Spinal cord (tissue), 9 donors: ENCODE measurements at regions not wholly inside any gene's neighbourhood (a gene's known extent, or its start where the extent isn't known, plus 50 kb on each side); places are given as distances from the start of the nearest gene placed in this dataset.
A peak's percentile ranks its signal among the peaks of the same experiment; 100 is the strongest.

Source experiments
- DNase-seq, 6 donors: peaks; one replicate each; pipeline versions ENCODE4 v3.0.0 to v3.0.0-alpha.2; 2013 to 2015; ENCODE audit warnings: low spot score in 6 of 6, low read depth in 4 of 6
- H3K27ac ChIP-seq: one replicate; pipeline ENCODE4 v1.5.1; 2013; ENCODE audit warnings: low read depth, low read length, control low read depth
- H3K27me3 ChIP-seq: one replicate; pipeline ENCODE4 v1.6.1; 2013; ENCODE audit warnings: low read length; ENCODE audit not compliant: control insufficient read depth, insufficient read depth
- H3K36me3 ChIP-seq: one replicate; pipeline ENCODE4 v1.6.1; 2013; ENCODE audit warnings: low read length; ENCODE audit not compliant: control insufficient read depth, insufficient read depth
- H3K4me1 ChIP-seq: one replicate; pipeline ENCODE4 v1.6.1; 2013; ENCODE audit warnings: low read length; ENCODE audit not compliant: control insufficient read depth, insufficient read depth
- H3K4me3 ChIP-seq: one replicate; pipeline ENCODE4 v1.5.1; 2013; ENCODE audit warnings: low read depth, low read length, control low read depth
- H3K9me3 ChIP-seq: one replicate; pipeline ENCODE4 v1.6.1; 2013; ENCODE audit warnings: low read length; ENCODE audit not compliant: control insufficient read depth, insufficient read depth
- WGBS: methylation state at CpG from one replicate; pipeline ENCODE4 v1.1.5; 2013; ENCODE audit warnings: missing lambda C conversion rate; ENCODE audit not compliant: insufficient coverage; 5-methylcytosine and 5-hydroxymethylcytosine counted together
- donor health status: healthy.

GRCh38 chr4:183763990-183764754 is 105.1 kb downstream of the TRAPPC11 start:
- Histone ChIP-seq H3K36me3 (no peaks in the 10 kb centered on the region), H3K4me3 (no peak overlapping the region), H3K4me1 (peaks cover 11% of the 10 kb centered on the region), H3K9me3 (no peaks in the 10 kb centered on the region), H3K27ac (no peak overlapping the region), H3K27me3 (no peaks in the 10 kb centered on the region)
- DNase-seq, result no peak
- WGBS, result 90% methylated on average over 10 of the region's 11 CpGs

- Histone ChIP-seq H3K9me3 (no peaks in the 10 kb centered on the region), H3K4me1 (peaks cover 11% of the 10 kb centered on the region), H3K27ac (peak overlapping the region; percentile 17), H3K4me3 (no peak overlapping the region), H3K27me3 (no peaks in the 10 kb centered on the region), H3K36me3 (no peaks in the 10 kb centered on the region)
- peak in 3 of 6 donors; percentile 7 to 63 (median 62) for DNase-seq
- WGBS, result 35% methylated on average over 17 of the region's 18 CpGs
Observed at GRCh38 chr4:183765251-183765911, 106.3 kb downstream of the TRAPPC11 start.

- H3K27ac ChIP-seq, result no peak overlapping the region
- no peaks in the 10 kb centered on the region for H3K27me3 ChIP-seq
- H3K36me3 ChIP-seq, result no peaks in the 10 kb centered on the region
- no peaks in the 10 kb centered on the region for H3K9me3 ChIP-seq
- peaks cover 11% of the 10 kb centered on the region for H3K4me1 ChIP-seq
- no peak for DNase-seq
- no peak overlapping the region for H3K4me3 ChIP-seq
- 88% methylated on average over 12 of the region's 12 CpGs for WGBS
Observed at GRCh38 chr4:183766140-183766539, 107.0 kb downstream of the TRAPPC11 start.

- 91% methylated on average over 5 of the region's 7 CpGs for WGBS
Observed at GRCh38 chr4:183770906-183771305, 111.8 kb downstream of the TRAPPC11 start.

GRCh38 chr4:183772361-183772760 is 113.3 kb downstream of the TRAPPC11 start:
- Histone ChIP-seq H3K4me1 (peaks cover 3% of the 10 kb centered on the region), H3K4me3 (no peak overlapping the region), H3K36me3 (no peaks in the 10 kb centered on the region), H3K27me3 (no peaks in the 10 kb centered on the region), H3K9me3 (peaks cover 2% of the 10 kb centered on the region), H3K27ac (no peak overlapping the region)
- WGBS, result no CpG with 5 or more reads among the region's 1 CpG
- no peak for DNase-seq

More at GRCh38 chr4:183770906-183771305, 111.8 kb downstream of the TRAPPC11 start:
- Histone ChIP-seq H3K27me3 (no peaks in the 10 kb centered on the region), H3K4me3 (no peak overlapping the region), H3K4me1 (peaks cover 7% of the 10 kb centered on the region), H3K9me3 (peaks cover 2% of the 10 kb centered on the region), H3K27ac (no peak overlapping the region), H3K36me3 (no peaks in the 10 kb centered on the region)
- DNase-seq, result no peak

GRCh38 chr4:183773790-183774189 is 114.7 kb downstream of the TRAPPC11 start:
- no peak overlapping the region for H3K4me3 ChIP-seq
- 16% methylated on average over 3 of the region's 5 CpGs for WGBS
- H3K27ac ChIP-seq, result peak overlapping the region; percentile 65
- no peaks in the 10 kb centered on the region for H3K27me3 ChIP-seq
- H3K4me1 ChIP-seq, result peaks cover 3% of the 10 kb centered on the region
- no peak for DNase-seq
- H3K9me3 ChIP-seq, result peaks cover 2% of the 10 kb centered on the region
- no peaks in the 10 kb centered on the region for H3K36me3 ChIP-seq

GRCh38 chr4:183783306-183783705 is 121.8 kb upstream of the STOX2 start:
- H3K4me3 ChIP-seq, result no peak overlapping the region
- peaks cover 6% of the 10 kb centered on the region for H3K4me1 ChIP-seq
- H3K9me3 ChIP-seq, result no peaks in the 10 kb centered on the region
- 100% methylated on average over 3 of the region's 4 CpGs for WGBS
- H3K27ac ChIP-seq, result no peak overlapping the region
- H3K27me3 ChIP-seq, result no peaks in the 10 kb centered on the region
- H3K36me3 ChIP-seq, result no peaks in the 10 kb centered on the region
- DNase-seq, result no peak

GRCh38 chr4:183783991-183784553 is 121.0 kb upstream of the STOX2 start:
- peak in 1 of 6 donors; percentile 25 for DNase-seq

GRCh38 chr4:183788308-183788905 is 116.7 kb upstream of the STOX2 start:
- peaks cover 6% of the 10 kb centered on the region for H3K4me1 ChIP-seq
- H3K9me3 ChIP-seq, result peaks cover 2% of the 10 kb centered on the region
- DNase-seq, result no peak
- H3K4me3 ChIP-seq, result no peak overlapping the region
- no peak overlapping the region for H3K27ac ChIP-seq
- no peaks in the 10 kb centered on the region for H3K27me3 ChIP-seq
- 83% methylated on average over 1 of the region's 3 CpGs for WGBS
- H3K36me3 ChIP-seq, result no peaks in the 10 kb centered on the region

More at GRCh38 chr4:183783991-183784553, 121.0 kb upstream of the STOX2 start:
- Histone ChIP-seq H3K4me1 (peaks cover 6% of the 10 kb centered on the region), H3K36me3 (no peaks in the 10 kb centered on the region), H3K27me3 (no peaks in the 10 kb centered on the region), H3K9me3 (no peaks in the 10 kb centered on the region), H3K4me3 (no peak overlapping the region), H3K27ac (peak overlapping the region; percentile 52)
- 48% methylated on average over 6 of the region's 6 CpGs for WGBS
